ENCODE measurements at regions not wholly inside any gene's neighbourhood (a gene's known extent, or its start where the extent isn't known, plus 50 kb on each side); places are given as distances from the start of the nearest gene placed in this dataset.

- Histone ChIP-seq H2AK5ac (ENCODE audit: low read depth, low read length) (no peak overlapping the region), H2BK120ac (ENCODE audit: low read depth, low read length) (no peak overlapping the region), H3K9me3 (ENCODE audit: control insufficient read depth, insufficient read depth, low read length) (no peaks in the 10 kb centered on the region), H2BK20ac (ENCODE audit: low read depth, low read length) (no peak overlapping the region), H2BK15ac (ENCODE audit: low read depth, low read length) (no peak overlapping the region), H4K20me1 (ENCODE audit: insufficient read depth, low read length) (no peaks in the 10 kb centered on the region), H3K4me2 (ENCODE audit: low read depth, low read length) (no peak overlapping the region), H4K5ac (ENCODE audit: low read depth, low read length) (no peak overlapping the region), H3K56ac (ENCODE audit: extremely low read depth, insufficient read depth, low read length) (no peak overlapping the region), H2AK9ac (replicated peaks; ENCODE audit: low read depth, low read length, poor library complexity) (no peak overlapping the region), H3K27me3 (ENCODE audit: control insufficient read depth, insufficient read depth, low read length) (no peaks in the 10 kb centered on the region), H3K4me1 (ENCODE audit: control insufficient read depth, insufficient read depth, low read length) (peaks cover 3% of the 10 kb centered on the region; the same call in 1 of the 2 replicates), H3K9ac (ENCODE audit: low read depth, low read length) (no peak overlapping the region), H3K9me1 (ENCODE audit: insufficient read depth, low read length) (no peaks in the 10 kb centered on the region), H3K14ac (replicated peaks; ENCODE audit: low read depth, low read length) (no peak overlapping the region; the same call in 1 of the 2 replicates), H3K4ac (ENCODE audit: low read depth, low read length) (0 out of 2 replicates have a peak overlapping the region, but pooled peaks have one; percentile 3), H2AFZ (replicated peaks; ENCODE audit: low read length, poor library complexity) (no peak overlapping the region), H4K8ac (ENCODE audit: low read depth in 2 of 2, low read length in 2 of 2) (no peak overlapping the region), H3K4me3 (ENCODE audit: insufficient read depth, low read depth, low read length) (no peak overlapping the region), H2BK5ac (ENCODE audit: low read depth, low read length, poor library complexity, severe bottlenecking) (no peak overlapping the region), H3K36me3 (ENCODE audit: control insufficient read depth, insufficient read depth, low read length) (no peaks in the 10 kb centered on the region), H3K79me1 (ENCODE audit: low read depth in 1 of 2, low read length in 2 of 2) (no peaks in the 10 kb centered on the region), H4K91ac (ENCODE audit: insufficient read depth, low read depth, low read length) (no peak overlapping the region), H3K23ac (ENCODE audit: low read depth, low read length) (no peak overlapping the region), H3K18ac (ENCODE audit: low read depth, low read length) (no peak overlapping the region), H3K27ac (ENCODE audit: insufficient read depth, low read length) (no peak overlapping the region)
- no CpG with 5 or more reads among the region's 8 CpGs for WGBS, 2 experiments (ENCODE audit: extremely low coverage in 2 of 2, insufficient read length in 1 of 2)
- in situ Hi-C loops (cut with MboI; ENCODE audit: low sequenced_read_pairs) (no loop called here), dilution Hi-C loops (cut with HindIII; ENCODE audit: low sequenced_read_pairs, unreplicated experiment) (no loop called here), intact Hi-C loops (cut with micrococcal nuclease) (no loop called here)
- DNase-seq (peak; percentile 48), ATAC-seq (ENCODE audit: low read depth) (peak; percentile 37; the same call in 1 of the 2 replicates)
- ChIA-PET POLR2A (ENCODE audit: unreplicated experiment) (no interaction called here), CTCF (no interaction called here)
- no peak for TF ChIP-seq USF2 (IDR thresholded peaks at IDR 0.05; ENCODE audit: low read depth, low read length)
- TF ChIP-seq MXI1 (IDR thresholded peaks at IDR 0.05; ENCODE audit: borderline replicate concordance, low read depth, low read length) = no peak
- TF ChIP-seq POLR2A (IDR thresholded peaks at IDR 0.05; ENCODE audit: low read depth, low read length) = no peak
- no peak for TF ChIP-seq CTCF (conservative IDR thresholded peaks at IDR 0.05; ENCODE audit: low read depth, low read length)
- TF ChIP-seq BHLHE40 (IDR thresholded peaks at IDR 0.05; ENCODE audit: low read depth, low read length) = no peak
- no peak for TF ChIP-seq CHD1 (IDR thresholded peaks at IDR 0.05; ENCODE audit: low read depth, low read length)
- BruUV-seq (replicated peaks) = no TSS peak
Observed at GRCh38 chr5:115389034-115389798, 92.8 kb upstream of the CCDC112 start.

Data from IMR-90 (cell line).